ENCODE measurements at regions not wholly inside any gene's neighbourhood (a gene's known extent, or its start where the extent isn't known, plus 50 kb on each side); places are given as distances from the start of the nearest gene placed in this dataset.

- no peak for TF ChIP-seq CTCF (IDR thresholded peaks at IDR 0.05; ENCODE audit: low read depth, low read length, poor library complexity, severe bottlenecking)
- no peak for TF ChIP-seq EZH2phosphoT487 (IDR thresholded peaks at IDR 0.05; ENCODE audit: borderline replicate concordance, low read length)
Observed at GRCh38 chr6:145262771-145263170, 472.5 kb downstream of the EPM2A start.
